ENCODE measurements at regions not wholly inside any gene's neighbourhood (a gene's known extent, or its start where the extent isn't known, plus 50 kb on each side); places are given as distances from the start of the nearest gene placed in this dataset.

- TF ChIP-seq POLR2A (IDR thresholded peaks at IDR 0.05; ENCODE audit: low read depth, low read length), result no peak
- TF ChIP-seq POLR2AphosphoS5 (IDR thresholded peaks at IDR 0.05; ENCODE audit: low read depth, low read length), result no peak
These were observed 878.9 kb upstream of the SEL1L start for GRCh38 chr14:82412545-82412944.

Measured in GM12891 (cell line).